Naive thymus-derived CD4-positive, alpha-beta T cell (primary cell): ENCODE measurements at regions not wholly inside any gene's neighbourhood (a gene's known extent, or its start where the extent isn't known, plus 50 kb on each side); places are given as distances from the start of the nearest gene placed in this dataset.
A peak's percentile ranks its signal among the peaks of the same experiment; 100 is the strongest.
"Not testable (repeated sequence)": the region's sequence is repeated elsewhere in the genome, so short reads cannot be mapped to it uniquely, and the experiment has no call there.

ENCODE experiments used
- ATAC-seq: fragments of 150-1000 bp; cut with Tn5 transposase; 2 replicates; pipeline ENCODE4 v1.10.0; 2021; ENCODE audit warnings: mild to moderate bottlenecking, moderate library complexity
- CTCF ChIA-PET: fragments of 350-600 bp; sonication (Branson Sonifier 250); formaldehyde crosslinking; loops from one replicate; lab custom pipeline; 2021; ENCODE audit warnings: antibody characterized with exemption; lab: Charles Lee
- POLR2A ChIA-PET: fragments of 350-600 bp; sonication (Branson Sonifier 250); formaldehyde crosslinking; loops from one replicate; lab custom pipeline; 2021; ENCODE audit warnings: antibody characterized with exemption, inconsistent platforms; lab: Charles Lee
- DNase-seq, 9 donors: peaks; one replicate each; pipeline versions ENCODE4 v3.0.0 to v3.0.0-alpha.2; 2020 to 2022; ENCODE audit warnings: mixed read lengths in 1 of 9
- H3K27ac ChIP-seq: one replicate; pipeline ENCODE4 v1.7.0; 2013; ENCODE audit warnings: mild to moderate bottlenecking, low read depth, low read length, moderate library complexity
- H3K27me3 ChIP-seq, 2 donors: one replicate each; pipeline ENCODE4 v1.7.0; 2013; ENCODE audit warnings: low read length in 2 of 2, mild to moderate bottlenecking in 2 of 2, moderate library complexity in 2 of 2; ENCODE audit not compliant: control insufficient read depth in 2 of 2, insufficient read depth in 2 of 2
- H3K36me3 ChIP-seq, 3 experiments: 1 replicate in 2 of 3; 2 replicates in 1 of 3; pipeline ENCODE4 v1.7.0; 2013; ENCODE audit warnings: low read length in 3 of 3, mild to moderate bottlenecking in 3 of 3, moderate library complexity in 1 of 3; ENCODE audit not compliant: insufficient read depth in 3 of 3, control insufficient read depth in 2 of 3
- H3K4me1 ChIP-seq, 2 donors: one replicate each; pipeline ENCODE4 v1.7.0; 2013; ENCODE audit warnings: low read length in 2 of 2, mild to moderate bottlenecking in 2 of 2, moderate library complexity in 1 of 2; ENCODE audit not compliant: control insufficient read depth in 2 of 2, insufficient read depth in 2 of 2
- H3K4me3 ChIP-seq: 2 replicates; pipeline ENCODE4 v1.7.0; 2013; ENCODE audit warnings: mild to moderate bottlenecking, low read length
- H3K9me3 ChIP-seq, 3 experiments: 1 replicate in 2 of 3; 2 replicates in 1 of 3; pipeline ENCODE4 v1.7.0; 2013; ENCODE audit warnings: low read length in 3 of 3; ENCODE audit not compliant: control insufficient read depth in 2 of 3
- H3K27ac Mint-ChIP-seq, 9 donors: one replicate each; pipeline ENCODE4 v1.8.0; 2020 to 2022; ENCODE audit warnings: mixed read lengths in 9 of 9, mild to moderate bottlenecking in 8 of 9, moderate library complexity in 5 of 9, inconsistent platforms in 2 of 9
- H3K27me3 Mint-ChIP-seq, 5 donors: one replicate each; pipeline ENCODE4 v1.8.0; 2021 to 2022; ENCODE audit warnings: mixed read lengths in 5 of 5, mild to moderate bottlenecking in 1 of 5
- H3K36me3 Mint-ChIP-seq, 5 donors: one replicate each; pipeline ENCODE4 v1.8.0; 2020 to 2022; ENCODE audit warnings: mixed read lengths in 5 of 5, mild to moderate bottlenecking in 3 of 5, inconsistent platforms in 1 of 5
- H3K4me1 Mint-ChIP-seq, 7 donors: one replicate each; pipeline ENCODE4 v1.8.0; 2020 to 2022; ENCODE audit warnings: mixed read lengths in 7 of 7, mild to moderate bottlenecking in 3 of 7, inconsistent platforms in 1 of 7
- H3K4me3 Mint-ChIP-seq, 10 donors: one replicate each; pipeline ENCODE4 v1.8.0; 2020 to 2022; ENCODE audit warnings: mild to moderate bottlenecking in 10 of 10, mixed read lengths in 10 of 10, moderate library complexity in 6 of 10, inconsistent platforms in 2 of 10
- H3K9me3 Mint-ChIP-seq, 11 donors: one replicate each; pipeline ENCODE4 v1.8.0; 2020 to 2022; ENCODE audit warnings: mixed read lengths in 11 of 11, mild to moderate bottlenecking in 4 of 11, inconsistent platforms in 1 of 11, moderate library complexity in 1 of 11
- intact Hi-C, 2 donors: fragments of 100-400 bp; cut with micrococcal nuclease; formaldehyde crosslinking; loops; one replicate each; pipeline ENCODE4 v1.15.1; 2023

GRCh38 chr15:21262851-21263425, 177.4 kb downstream of the POTEB3 start:
- Histone ChIP-seq H3K27ac (no peak overlapping the region), H3K4me1 (no peaks in the 10 kb centered on the region), H3K4me3 (no peak overlapping the region), H3K9me3 (no peaks in the 10 kb centered on the region), H3K36me3 (no peaks in the 10 kb centered on the region), H3K27me3 (no peaks in the 10 kb centered on the region)
- DNase-seq (no peak), ATAC-seq (peak; percentile 57)
- ChIA-PET POLR2A (no interaction called here), CTCF (no interaction called here)
- Mint-ChIP-seq H3K9me3 (peaks cover 0 to 4% (median 0%) of the 10 kb centered on the region in 11 donors), H3K27ac (no peak overlapping the region), H3K4me1 (peaks cover 0 to 3% (median 0%) of the 10 kb centered on the region in 7 donors), H3K4me3 (no peak overlapping the region), H3K27me3 (peaks cover 0 to 21% (median 7%) of the 10 kb centered on the region in 5 donors), H3K36me3 (peaks cover 0 to 4% (median 0%) of the 10 kb centered on the region in 5 donors)
- intact Hi-C loops, result no loop called here

- ATAC-seq, result no peak
- H3K27ac ChIP-seq, result no peak overlapping the region
- CTCF ChIA-PET, result no interaction called here
These were observed 178.1 kb downstream of the POTEB3 start for GRCh38 chr15:21261965-21262850.

GRCh38 chr15:21261396-21261964, 178.8 kb downstream of the POTEB3 start:
- Histone ChIP-seq H3K9me3 (no peaks in the 10 kb centered on the region), H3K27ac (no peak overlapping the region), H3K4me3 (no peak overlapping the region), H3K4me1 (no peaks in the 10 kb centered on the region), H3K36me3 (no peaks in the 10 kb centered on the region), H3K27me3 (no peaks in the 10 kb centered on the region)
- ChIA-PET POLR2A (no interaction called here), CTCF (no interaction called here)
- DNase-seq, result no peak
- Mint-ChIP-seq H3K36me3 (peaks cover 0 to 4% (median 0%) of the 10 kb centered on the region in 5 donors), H3K4me3 (no peak overlapping the region), H3K27me3 (peaks cover 0 to 15% (median 5%) of the 10 kb centered on the region in 5 donors), H3K9me3 (peaks cover 0 to 4% (median 0%) of the 10 kb centered on the region in 11 donors), H3K27ac (no peak overlapping the region), H3K4me1 (peaks cover 0 to 3% (median 0%) of the 10 kb centered on the region in 7 donors)
- intact Hi-C loops, result no loop called here
- no peak for ATAC-seq

More at GRCh38 chr15:21261965-21262850, 178.1 kb downstream of the POTEB3 start:
- intact Hi-C loops, result no loop called here
- no peaks in the 10 kb centered on the region for H3K36me3 ChIP-seq
- H3K27me3 ChIP-seq, result no peaks in the 10 kb centered on the region
- peaks cover 0 to 4% (median 0%) of the 10 kb centered on the region in 11 donors for H3K9me3 Mint-ChIP-seq
- no peaks in the 10 kb centered on the region for H3K9me3 ChIP-seq
- DNase-seq, result no peak
- H3K27ac Mint-ChIP-seq, result no peak overlapping the region
- peaks cover 0 to 3% (median 0%) of the 10 kb centered on the region in 7 donors for H3K4me1 Mint-ChIP-seq
- no peaks in the 10 kb centered on the region for H3K4me1 ChIP-seq
- no peak overlapping the region for H3K4me3 Mint-ChIP-seq
- H3K27me3 Mint-ChIP-seq, result peaks cover 0 to 17% (median 5%) of the 10 kb centered on the region in 5 donors
- H3K36me3 Mint-ChIP-seq, result peaks cover 0 to 4% (median 0%) of the 10 kb centered on the region in 5 donors
- POLR2A ChIA-PET, result no interaction called here
- H3K4me3 ChIP-seq, result no peak overlapping the region

GRCh38 chr15:21260966-21261395, 179.3 kb downstream of the POTEB3 start:
- Histone ChIP-seq H3K4me1 (no peaks in the 10 kb centered on the region), H3K36me3 (no peaks in the 10 kb centered on the region), H3K27me3 (no peaks in the 10 kb centered on the region), H3K4me3 (no peak overlapping the region), H3K9me3 (no peaks in the 10 kb centered on the region), H3K27ac (no peak overlapping the region)
- Mint-ChIP-seq H3K36me3 (peaks cover 0 to 4% (median 0%) of the 10 kb centered on the region in 5 donors), H3K27ac (no peak overlapping the region), H3K4me3 (no peak overlapping the region), H3K4me1 (peaks cover 0 to 3% (median 0%) of the 10 kb centered on the region in 7 donors), H3K27me3 (peaks cover 0 to 13% (median 5%) of the 10 kb centered on the region in 5 donors), H3K9me3 (peaks cover 0 to 4% (median 0%) of the 10 kb centered on the region in 11 donors)
- CTCF ChIA-PET, result no interaction called here
- POLR2A ChIA-PET, result interaction anchor here (0.6 kb wide), 1 partner anchor 18 kb away, joined by 4 read pairs; no protein-coding TSS in a partner anchor
- intact Hi-C loops, result no loop called here
- no peak for DNase-seq
- no peak for ATAC-seq

GRCh38 chr15:21258635-21259034, 181.7 kb downstream of the POTEB3 start:
- POLR2A ChIA-PET, H3K27ac Mint-ChIP-seq, DNase-seq, H3K9me3 Mint-ChIP-seq, H3K4me3 Mint-ChIP-seq, CTCF ChIA-PET, H3K36me3 ChIP-seq, H3K36me3 Mint-ChIP-seq, ATAC-seq, intact Hi-C loops, H3K4me1 Mint-ChIP-seq, H3K4me1 ChIP-seq, H3K9me3 ChIP-seq, H3K4me3 ChIP-seq, H3K27me3 ChIP-seq, H3K27ac ChIP-seq: not testable (repeated sequence)
- peaks cover 0 to 14% (median 5%) of the 10 kb centered on the region in 5 donors for H3K27me3 Mint-ChIP-seq

- H3K9me3 ChIP-seq, H3K4me1 ChIP-seq, DNase-seq, CTCF ChIA-PET, H3K9me3 Mint-ChIP-seq, intact Hi-C loops, ATAC-seq, H3K27ac Mint-ChIP-seq, H3K36me3 ChIP-seq, H3K4me3 Mint-ChIP-seq, H3K4me3 ChIP-seq, POLR2A ChIA-PET, H3K27ac ChIP-seq, H3K4me1 Mint-ChIP-seq, H3K27me3 ChIP-seq, H3K36me3 Mint-ChIP-seq: not testable (repeated sequence)
- peaks cover 0 to 13% (median 5%) of the 10 kb centered on the region in 5 donors for H3K27me3 Mint-ChIP-seq
These were observed 190.7 kb downstream of the POTEB3 start for GRCh38 chr15:21249508-21250019.
